HG02588 (cell line): ENCODE measurements at regions not wholly inside any gene's neighbourhood (a gene's known extent, or its start where the extent isn't known, plus 50 kb on each side); places are given as distances from the start of the nearest gene placed in this dataset.

Experiments
- ATAC-seq: cut with Tn5 transposase; IDR thresholded peaks from one replicate; pipeline ENCODE4 v1.9.1; 2021; ENCODE audit warnings: mild to moderate bottlenecking, moderate library complexity; ENCODE audit not compliant: unreplicated experiment

DNA sequence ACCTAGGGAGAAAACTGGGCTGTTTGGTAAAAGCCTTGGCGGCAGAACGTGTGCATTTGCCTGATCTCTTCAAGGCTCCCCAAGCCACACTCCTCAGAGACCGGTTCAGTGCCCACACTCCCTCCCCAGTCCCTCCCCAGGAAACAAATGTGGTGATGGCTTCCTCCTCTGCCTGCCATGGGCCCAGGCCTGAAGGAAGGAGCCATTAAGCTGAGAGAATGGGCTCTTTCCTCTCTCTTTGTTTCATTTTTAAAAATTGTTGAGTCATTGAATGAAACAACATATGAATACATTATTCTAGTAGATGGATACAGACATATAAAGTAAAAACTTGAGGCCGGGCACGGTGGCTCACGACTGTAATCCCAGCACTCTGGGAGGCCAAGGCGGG is 50.6 kb upstream of the YWHAQ start:
- no peak for ATAC-seq

DNA sequence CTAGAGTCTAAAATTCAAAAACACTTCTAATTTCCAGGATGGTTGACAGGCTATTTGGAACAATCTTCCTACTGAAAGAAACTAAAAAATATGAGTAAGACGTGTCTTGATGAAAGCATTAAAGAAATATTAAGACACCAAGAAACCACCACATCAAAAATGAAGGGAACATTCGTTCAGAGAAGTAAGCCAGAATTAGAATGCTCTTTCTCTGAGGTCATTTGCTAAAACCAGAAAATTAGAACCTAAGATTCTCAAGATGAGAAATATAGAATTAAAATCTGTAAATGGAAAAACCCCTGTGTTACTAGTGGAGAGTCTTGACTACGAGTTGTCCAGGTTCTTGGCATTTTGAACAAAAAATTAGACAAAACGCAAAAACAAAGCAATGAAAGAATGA is 54.8 kb upstream of the YWHAQ start:
- ATAC-seq, result no peak

DNA sequence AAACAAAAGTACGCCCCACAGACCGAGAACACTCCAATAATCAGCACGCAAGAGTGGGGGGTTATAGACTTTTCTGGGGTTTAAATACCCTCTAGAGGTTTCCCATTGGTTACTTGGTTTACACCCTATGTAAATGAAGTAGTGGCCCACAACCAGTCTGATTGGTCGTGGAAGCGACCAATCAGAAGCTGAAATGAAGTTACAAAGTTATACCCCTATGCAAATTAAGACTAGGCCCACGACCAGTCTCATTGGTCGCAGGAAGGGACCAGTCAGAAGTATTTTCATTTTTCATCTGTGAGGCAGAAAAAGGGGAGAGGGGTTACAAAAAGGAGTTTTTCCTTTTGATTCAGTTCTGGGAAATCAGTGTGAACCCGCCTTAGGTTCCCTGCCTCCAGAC is 55.3 kb upstream of the YWHAQ start:
- no peak for ATAC-seq

DNA sequence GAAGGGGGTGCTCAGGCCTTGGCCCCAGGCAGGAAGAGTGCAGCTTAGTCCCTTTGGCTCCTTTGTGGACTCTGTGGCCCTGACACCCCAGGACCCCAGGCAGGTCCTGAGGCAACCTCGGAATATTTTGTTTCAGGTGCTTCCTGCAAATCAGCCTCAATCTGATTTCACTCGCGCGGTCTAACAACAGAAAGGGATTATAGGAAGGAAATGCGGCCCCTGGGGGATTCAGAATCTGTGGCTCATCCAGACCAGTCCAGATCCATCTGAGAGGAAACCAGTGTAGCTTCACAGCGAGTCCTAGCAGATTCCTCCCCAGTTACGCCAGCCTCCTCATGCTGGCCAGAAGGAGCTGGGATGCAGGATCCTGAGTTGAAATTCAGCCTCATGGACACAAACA is 59.5 kb upstream of the YWHAQ start:
- ATAC-seq, result no peak

DNA sequence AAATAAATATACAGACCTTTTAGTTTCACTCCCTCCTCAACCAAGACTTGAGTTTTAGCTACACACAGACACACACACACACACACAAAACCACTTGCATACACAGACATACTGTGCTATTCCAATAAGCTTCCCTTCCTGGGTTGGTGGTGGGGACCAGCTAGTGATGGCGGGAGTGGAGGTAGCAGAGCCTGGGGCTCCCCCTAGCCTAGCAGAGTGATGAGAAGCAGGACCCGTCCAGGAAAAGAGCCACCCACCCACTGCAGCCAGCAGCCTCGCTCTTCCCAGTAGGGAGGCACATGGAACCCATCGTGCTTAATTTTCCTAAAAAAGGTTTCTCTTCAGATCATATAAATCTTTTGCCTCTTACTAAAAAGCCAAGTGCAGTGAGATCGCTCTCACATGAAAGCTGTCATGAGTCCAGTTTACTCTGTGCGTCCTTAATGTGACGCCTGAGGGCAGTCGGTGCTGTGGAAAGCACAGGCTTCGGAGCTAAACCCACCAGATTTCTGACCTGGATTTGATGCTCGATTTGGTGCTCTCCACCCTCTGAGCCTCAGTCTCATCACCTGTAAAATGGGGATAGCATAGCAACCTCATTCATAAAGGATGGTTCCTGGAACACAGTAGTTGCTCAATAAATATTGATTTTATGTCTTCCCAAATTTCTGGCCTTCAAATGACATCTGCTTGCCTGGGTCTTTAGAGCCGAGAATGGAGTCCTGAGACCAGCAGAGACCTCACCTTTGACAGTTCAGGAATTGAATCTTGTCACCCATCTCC is 60.1 kb upstream of the YWHAQ start:
- ATAC-seq, result no peak

DNA sequence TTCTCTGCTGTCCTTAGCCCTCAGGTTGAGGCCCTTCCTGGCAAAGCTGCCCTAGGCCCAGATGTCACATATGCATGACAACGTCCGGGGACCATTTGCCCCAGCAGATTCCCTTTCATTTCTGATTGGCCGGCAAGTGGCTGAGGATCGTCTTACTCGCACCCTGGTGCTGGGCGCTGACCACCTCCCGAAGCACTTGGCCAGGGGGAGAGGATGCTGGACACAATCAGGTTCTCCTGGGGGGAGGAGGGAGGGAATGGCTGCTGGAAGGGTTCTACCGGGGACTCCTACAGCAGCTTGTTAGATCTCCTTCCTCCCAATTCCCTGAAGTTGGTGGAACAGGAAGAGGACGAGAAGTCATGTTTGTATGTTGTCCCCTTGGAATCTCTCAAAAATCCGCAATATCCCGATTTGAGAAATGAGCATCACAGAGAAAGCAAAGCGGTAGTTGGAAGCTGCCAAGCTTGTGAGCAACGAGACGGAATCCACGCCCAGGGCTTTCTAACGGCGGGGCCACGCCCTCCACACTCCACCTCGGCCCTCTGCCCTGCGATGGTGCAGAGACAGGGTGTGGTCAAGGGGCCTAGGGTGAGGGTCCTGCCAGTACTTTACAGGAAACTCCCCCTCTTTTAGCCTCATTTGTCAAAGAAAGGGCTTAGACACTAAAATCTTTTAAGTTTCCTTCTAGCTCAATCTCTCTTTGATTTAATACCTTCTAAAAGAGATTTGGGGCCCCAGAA is 61.8 kb upstream of the YWHAQ start:
- no peak for ATAC-seq

DNA sequence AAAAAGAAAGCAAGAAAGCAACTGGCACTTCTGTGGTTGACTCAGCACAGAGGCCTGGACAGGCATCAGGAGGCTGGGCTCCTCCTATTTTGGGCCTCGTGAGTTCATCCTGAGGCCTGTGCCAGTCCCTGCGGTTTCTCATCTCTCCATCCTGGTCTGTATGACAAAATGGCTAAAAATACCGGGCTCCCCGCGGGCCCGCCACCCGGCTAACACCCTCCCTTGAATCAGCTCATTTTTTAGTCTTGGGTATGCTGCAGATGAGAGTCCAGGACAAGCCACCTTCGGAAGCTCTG is 62.3 kb upstream of the YWHAQ start:
- ATAC-seq, result no peak

DNA sequence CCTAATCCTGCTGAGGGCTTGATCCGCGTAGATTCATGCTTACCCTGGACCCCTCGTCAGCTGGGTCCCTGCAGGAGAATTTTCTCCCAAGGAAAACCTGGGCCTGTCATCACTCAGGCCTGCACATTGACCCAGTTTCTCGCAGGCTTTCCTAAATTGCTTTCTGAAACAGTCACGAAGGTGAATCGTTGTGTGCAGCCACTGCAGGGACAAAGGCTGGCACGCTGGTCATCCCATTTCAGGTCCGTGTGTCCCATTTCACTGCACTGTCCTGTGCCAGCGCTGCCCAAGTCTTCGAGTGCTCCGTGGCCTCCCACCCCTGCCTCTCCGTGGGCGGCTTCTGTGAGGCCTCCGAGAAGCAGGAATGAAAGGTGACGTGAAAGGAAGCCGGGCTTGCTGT is 62.8 kb upstream of the YWHAQ start:
- ATAC-seq, result no peak

DNA sequence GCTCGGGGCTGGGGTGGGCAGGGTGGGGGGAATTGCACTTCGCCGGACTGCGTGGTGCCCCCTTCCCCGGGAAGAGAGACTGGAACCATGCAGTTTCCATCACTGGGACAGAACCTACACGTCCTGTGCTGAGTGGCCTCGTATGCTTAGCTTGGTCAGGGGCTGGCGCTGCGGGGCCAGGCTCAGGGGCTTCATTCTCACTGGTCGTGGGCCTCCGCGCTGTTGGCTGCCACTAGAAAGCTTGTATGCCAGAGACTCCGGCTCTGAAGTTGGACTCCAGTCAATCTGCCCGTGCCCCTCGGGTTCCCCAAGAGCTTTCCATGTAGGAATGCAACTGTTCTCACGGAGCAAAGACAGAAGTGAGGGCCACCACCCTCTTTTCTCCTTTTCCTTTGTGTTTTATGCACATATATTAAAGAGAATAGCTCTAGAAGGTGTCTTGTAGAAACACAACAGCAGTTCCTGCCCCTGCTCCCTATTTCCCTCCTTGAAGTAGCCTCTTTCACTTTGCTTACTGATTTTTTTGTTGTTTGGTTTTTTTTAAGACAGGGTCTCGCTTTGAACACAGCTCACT is 64.0 kb upstream of the YWHAQ start:
- no peak for ATAC-seq

DNA sequence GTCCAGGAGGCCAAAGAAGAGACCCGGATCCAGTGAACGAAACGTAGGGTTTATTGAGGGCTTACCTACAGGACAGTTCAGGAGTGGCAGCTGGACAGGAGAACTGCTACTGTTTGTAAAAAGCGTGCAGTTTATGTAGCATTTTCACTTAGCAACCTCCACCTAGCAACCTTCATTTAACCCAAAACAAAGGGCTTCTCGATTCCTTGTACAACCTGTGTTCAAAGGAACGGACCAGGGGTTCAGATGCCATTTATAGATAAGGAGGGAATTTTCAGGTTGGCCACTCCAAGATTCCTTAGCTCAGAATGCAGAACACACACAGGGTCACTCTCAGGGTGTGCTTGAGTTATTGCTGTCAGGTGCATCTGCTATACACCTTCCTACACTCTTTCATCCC is 65.1 kb upstream of the YWHAQ start:
- no peak for ATAC-seq

DNA sequence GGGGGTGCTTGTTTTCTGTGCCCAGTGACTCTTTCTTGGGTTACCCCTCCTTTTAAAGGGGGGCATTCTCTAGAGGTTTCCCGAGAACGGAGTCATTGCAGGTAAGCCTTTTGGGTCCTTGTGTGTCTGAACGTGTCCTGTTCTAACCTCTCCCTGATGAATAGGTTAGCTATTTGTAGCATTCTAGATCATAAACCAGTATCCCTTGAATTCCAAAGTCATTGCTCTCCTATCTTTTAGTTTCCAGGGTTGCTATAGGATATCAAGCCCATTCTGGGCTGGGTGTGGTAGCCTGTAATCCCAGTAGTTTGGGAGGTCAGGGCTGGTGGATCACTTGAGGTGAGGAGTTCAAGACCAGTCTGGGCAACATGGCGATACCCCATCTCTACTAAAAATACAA is 65.9 kb upstream of the YWHAQ start:
- ATAC-seq, result no peak

DNA sequence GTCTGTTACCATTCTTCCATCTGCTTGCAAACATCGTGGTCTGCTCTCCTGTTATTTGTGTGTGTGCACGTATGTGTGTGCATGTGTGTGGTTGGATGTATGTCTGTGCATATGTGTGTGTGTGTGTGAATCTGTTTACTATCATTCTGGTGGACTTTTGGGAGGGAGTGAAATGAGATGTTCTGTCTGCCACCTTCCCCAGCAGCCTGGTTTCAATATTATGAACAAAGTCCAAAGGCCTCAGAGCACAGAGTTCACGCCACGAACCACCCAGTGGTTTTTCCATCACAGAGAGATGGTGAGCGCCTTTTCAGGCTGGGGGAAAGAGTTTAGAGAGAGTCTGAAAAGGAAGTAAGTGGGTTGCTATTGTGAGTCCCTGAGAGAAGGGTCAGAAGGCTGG is 67.1 kb upstream of the YWHAQ start:
- no peak for ATAC-seq

DNA sequence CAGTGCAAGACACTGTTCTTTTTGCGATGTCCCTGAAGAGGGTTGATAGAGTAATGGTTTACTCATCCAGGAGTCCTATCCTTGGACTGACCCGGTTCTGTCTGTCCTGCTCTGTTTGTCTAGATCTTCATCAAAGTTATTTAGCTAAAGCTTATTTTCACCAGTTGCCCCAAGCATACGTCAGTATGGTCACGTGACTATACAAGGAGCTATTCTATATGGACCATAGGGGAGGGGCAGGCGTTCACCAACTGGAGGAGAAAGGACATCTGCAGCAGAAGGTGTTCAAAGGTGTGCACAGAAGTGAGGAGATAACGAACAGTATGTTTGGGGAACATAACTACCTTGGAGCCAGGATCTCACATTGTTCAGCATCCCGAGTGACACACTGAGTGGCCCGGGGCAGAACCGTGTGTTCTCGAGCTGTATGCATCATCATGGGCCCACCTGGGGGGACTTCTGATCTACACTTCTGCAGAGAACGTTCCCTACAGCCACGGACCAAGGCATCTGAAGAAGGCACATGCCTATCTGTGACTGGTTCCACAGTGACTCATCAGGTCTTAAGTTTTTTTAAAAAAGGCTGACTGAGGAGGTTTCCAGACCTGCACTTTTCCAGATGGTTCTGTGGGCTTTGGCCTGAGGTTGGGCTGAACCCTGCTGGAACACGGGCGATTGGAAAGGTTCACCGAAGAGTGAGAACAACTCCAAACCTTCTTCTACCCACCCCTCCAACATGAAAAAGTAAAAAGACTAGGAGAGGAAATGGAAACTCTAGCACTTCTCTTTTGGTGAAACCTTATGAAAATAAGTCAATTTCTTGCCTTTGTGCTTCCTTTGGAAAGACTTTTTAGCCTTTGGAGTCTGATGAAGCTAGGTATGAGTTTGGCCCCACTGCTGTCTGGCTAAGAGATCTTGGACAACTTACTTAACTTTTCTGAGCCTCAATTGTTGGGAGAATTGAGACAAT is 68.6 kb upstream of the YWHAQ start:
- no peak for ATAC-seq

DNA sequence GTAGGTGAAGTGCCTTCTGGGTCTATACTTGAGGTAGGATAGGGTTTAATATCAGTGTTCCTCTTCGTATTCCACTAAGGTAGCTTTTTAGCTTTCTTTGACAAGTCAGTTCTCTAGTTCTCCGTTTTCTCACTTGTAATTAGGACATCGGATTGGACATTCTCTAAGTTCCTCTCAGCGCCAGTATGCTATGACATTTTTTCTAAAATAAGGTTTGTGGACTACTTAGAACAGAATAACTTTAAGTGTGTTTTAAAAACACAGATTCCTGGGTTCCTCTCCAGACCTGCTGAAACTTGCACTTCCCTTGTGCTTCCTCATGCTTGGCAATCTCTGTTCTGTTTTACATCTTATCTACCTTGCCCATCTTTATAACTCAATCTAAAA is 69.3 kb upstream of the YWHAQ start:
- ATAC-seq, result no peak

DNA sequence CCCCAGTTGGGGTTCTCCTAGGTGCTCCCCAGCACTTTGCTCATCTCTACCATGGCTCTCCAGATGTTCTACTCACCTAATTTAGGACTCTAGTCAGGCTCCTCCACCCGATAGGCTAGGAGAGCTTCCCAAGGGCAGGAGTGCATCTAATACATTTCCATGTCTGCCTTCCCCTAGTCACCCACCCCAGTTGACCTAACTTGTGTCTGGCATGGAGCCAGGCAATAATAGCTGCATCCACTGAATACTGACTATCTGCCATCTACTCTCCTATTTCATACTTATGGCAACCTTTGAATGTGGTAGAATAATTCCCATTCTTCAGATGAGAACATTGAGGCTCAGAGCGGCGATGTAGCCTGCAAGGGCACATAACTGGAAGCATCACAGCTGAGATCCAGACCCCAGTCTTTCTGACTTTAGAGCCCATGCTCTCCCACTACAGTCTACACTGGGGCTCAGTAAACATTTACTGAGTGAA is 71.8 kb upstream of the YWHAQ start:
- no peak for ATAC-seq

DNA sequence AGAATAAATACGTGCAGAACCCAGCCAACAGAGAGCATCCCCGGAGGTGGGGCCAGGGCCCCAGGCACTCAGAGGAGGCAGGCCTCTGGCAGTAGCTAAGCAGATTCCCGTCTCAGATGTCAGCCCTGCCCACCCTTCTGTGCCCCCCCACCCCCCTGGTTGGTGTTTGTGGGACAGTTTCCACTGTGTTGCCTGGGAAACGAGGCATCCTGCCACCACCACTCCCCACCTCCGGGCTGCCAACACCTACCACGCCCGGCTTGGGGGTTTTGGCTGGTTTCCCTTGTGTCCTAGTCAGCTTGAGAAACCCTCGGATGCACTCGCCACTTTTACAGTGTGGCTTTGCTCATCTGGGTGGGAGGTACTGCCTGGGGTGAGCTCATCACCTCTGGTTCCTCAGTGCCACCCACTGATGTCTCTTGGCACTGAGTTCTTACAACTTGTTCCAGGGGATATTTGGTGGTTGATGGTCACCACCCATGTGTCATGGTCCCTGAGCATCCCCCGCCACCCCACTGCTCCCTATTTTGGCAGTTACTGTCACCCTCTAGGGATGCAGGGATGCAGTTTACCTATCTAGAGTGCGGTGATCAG is 72.4 kb upstream of the YWHAQ start:
- ATAC-seq, result no peak

DNA sequence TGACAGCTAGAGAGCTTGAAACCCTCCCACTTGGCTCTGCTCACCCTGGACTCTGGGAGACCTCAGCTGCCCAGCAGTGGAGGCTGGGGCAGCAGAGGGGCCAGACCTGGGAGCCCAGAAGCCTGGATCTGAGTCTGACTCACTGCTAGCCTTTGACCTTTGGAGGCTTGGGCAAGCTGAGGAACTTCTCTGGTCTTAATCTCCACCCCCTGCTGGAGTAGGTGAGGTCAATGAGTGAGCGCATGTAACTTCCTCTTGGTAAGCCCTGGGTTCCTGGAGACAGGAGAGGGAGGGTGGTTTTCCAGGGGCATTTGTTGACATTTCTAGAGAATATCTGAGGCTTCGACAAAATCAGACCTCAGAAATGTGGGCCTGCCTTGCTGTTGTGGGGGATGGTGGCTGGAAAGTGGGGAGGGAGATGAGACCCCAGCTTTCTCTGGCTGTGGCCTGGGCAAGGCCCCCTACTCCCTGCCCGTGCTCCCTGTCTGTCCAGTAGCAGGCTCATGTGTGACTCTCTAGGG is 73.0 kb upstream of the YWHAQ start:
- no peak for ATAC-seq

DNA sequence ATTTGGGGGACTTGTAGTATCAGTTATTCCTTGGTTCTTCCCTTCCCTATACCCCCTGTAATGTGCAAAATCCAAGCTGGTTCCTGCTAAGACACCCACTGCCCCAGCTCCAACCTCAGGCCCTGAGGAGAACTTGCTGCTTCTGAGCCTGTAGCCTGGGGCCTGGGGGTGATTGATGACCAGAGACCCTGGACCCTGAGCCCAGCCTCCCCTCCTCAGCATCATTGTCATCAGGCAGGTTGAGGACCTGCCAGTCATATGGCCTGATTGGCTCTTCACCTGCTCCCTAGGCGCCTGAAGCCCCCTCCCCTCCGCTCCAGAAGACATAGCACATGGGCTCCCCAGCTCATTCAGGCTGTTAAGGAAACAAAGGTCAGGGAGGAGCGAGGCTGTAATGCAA is 73.8 kb upstream of the YWHAQ start:
- no peak for ATAC-seq

DNA sequence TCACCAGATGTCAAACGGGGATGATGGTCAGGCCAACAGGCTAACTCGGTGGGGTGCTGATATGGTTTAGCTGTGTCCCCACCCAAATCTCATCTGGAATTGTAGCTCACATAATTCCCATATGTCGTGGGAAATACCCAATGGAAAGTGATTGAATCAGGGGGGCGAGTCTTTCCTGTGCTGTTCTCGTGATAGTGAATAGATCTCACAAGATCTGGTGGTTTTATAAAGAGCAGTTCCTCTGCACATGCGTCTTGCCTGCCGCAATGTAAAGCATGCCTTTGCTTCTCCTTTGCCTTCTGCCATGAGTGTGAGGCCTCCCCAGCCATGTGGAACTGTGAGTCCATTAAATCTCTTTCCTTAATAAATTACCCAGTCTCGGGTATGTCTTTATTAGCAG is 74.4 kb upstream of the YWHAQ start:
- no peak for ATAC-seq

DNA sequence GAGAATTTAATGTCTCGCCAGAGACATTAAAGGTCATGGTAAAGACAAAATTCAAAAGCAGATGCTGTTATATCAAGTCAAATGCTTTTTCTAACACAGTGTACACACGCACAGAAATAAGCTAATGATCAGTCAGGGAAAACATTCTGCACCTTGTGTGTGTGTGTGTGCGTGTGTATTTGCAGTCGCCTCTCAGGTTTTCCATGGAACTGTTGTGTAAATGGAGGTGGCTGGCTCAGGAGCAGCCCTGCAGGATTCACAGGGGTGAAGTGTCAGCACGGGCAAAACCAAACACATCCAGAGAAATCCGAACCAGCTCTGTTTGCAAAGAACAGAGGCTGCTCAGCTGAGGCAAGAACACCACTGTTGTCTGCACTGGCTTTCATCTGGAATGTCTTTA is 76.2 kb upstream of the YWHAQ start:
- no peak for ATAC-seq
